ENCODE measurements at regions not wholly inside any gene's neighbourhood (a gene's known extent, or its start where the extent isn't known, plus 50 kb on each side); places are given as distances from the start of the nearest gene placed in this dataset.

DNA sequence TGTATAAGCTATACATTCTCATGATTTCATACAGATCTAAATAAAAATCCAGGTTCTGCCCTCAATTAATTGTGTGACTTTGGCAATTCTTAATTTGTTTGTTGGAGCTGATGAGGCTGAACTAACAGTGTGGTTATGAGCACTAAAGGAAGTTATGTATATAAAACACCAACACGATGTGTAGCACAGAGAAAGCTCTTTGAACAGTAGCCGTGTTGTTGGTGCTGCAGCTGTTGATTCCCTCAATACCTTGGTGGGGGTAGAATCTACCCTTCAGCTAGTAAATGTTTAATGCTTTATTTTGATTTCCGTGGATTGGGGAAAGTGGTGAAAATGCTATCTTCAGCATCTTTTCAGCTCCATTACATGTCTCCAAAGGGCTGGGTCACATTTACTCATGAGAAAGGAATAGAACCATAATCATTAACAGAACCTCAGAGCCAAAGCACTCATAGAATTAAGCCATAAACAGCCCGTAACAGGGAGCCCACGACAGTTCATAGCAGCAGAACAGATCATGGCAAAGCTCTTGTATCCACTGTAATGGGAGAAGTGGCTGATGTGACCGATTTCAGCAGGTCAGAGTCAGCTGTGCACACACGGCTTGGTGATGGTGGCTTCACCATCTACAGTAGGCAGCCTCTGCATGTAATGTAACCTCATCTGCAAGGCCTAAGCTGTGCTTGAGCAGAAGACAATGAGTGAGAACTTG lies 332.7 kb downstream of the DIRAS2 start:
- TF ChIP-seq, protein P1, sequence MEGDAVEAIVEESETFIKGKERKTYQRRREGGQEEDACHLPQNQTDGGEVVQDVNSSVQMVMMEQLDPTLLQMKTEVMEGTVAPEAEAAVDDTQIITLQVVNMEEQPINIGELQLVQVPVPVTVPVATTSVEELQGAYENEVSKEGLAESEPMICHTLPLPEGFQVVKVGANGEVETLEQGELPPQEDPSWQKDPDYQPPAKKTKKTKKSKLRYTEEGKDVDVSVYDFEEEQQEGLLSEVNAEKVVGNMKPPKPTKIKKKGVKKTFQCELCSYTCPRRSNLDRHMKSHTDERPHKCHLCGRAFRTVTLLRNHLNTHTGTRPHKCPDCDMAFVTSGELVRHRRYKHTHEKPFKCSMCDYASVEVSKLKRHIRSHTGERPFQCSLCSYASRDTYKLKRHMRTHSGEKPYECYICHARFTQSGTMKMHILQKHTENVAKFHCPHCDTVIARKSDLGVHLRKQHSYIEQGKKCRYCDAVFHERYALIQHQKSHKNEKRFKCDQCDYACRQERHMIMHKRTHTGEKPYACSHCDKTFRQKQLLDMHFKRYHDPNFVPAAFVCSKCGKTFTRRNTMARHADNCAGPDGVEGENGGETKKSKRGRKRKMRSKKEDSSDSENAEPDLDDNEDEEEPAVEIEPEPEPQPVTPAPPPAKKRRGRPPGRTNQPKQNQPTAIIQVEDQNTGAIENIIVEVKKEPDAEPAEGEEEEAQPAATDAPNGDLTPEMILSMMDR (IDR thresholded peaks at IDR 0.05) = no peak
- TF ChIP-seq JUND (IDR thresholded peaks at IDR 0.05) (no peak), NFIC (IDR thresholded peaks at IDR 0.05; ENCODE audit: borderline replicate concordance) (no peak), GABPA (IDR thresholded peaks at IDR 0.05; ENCODE audit: low read depth) (no peak), EZH2phosphoT487 (IDR thresholded peaks at IDR 0.05; ENCODE audit: borderline replicate concordance, low read depth) (no peak), RAD21 (IDR thresholded peaks at IDR 0.05; ENCODE audit: low read length) (no peak), RFX5 (IDR thresholded peaks at IDR 0.05; ENCODE audit: low read length) (no peak), RXRA (IDR thresholded peaks at IDR 0.05; ENCODE audit: borderline replicate concordance, low read depth) (no peak)
- TF ChIP-seq, protein P2, sequence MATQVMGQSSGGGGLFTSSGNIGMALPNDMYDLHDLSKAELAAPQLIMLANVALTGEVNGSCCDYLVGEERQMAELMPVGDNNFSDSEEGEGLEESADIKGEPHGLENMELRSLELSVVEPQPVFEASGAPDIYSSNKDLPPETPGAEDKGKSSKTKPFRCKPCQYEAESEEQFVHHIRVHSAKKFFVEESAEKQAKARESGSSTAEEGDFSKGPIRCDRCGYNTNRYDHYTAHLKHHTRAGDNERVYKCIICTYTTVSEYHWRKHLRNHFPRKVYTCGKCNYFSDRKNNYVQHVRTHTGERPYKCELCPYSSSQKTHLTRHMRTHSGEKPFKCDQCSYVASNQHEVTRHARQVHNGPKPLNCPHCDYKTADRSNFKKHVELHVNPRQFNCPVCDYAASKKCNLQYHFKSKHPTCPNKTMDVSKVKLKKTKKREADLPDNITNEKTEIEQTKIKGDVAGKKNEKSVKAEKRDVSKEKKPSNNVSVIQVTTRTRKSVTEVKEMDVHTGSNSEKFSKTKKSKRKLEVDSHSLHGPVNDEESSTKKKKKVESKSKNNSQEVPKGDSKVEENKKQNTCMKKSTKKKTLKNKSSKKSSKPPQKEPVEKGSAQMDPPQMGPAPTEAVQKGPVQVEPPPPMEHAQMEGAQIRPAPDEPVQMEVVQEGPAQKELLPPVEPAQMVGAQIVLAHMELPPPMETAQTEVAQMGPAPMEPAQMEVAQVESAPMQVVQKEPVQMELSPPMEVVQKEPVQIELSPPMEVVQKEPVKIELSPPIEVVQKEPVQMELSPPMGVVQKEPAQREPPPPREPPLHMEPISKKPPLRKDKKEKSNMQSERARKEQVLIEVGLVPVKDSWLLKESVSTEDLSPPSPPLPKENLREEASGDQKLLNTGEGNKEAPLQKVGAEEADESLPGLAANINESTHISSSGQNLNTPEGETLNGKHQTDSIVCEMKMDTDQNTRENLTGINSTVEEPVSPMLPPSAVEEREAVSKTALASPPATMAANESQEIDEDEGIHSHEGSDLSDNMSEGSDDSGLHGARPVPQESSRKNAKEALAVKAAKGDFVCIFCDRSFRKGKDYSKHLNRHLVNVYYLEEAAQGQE (IDR thresholded peaks at IDR 0.05; ENCODE audit: low read depth, low read length) = no peak

All from SK-N-SH (cell line).